AG08396 (cell line): ENCODE measurements at regions not wholly inside any gene's neighbourhood (a gene's known extent, or its start where the extent isn't known, plus 50 kb on each side); places are given as distances from the start of the nearest gene placed in this dataset.
"Not testable (repeated sequence)": the region's sequence is repeated elsewhere in the genome, so short reads cannot be mapped to it uniquely, and the experiment has no call there.

Experiments
- DNase-seq: peaks from one replicate; pipeline ENCODE4 v3.0.0; 2012; ENCODE audit warnings: low spot score, mixed read lengths

DNA sequence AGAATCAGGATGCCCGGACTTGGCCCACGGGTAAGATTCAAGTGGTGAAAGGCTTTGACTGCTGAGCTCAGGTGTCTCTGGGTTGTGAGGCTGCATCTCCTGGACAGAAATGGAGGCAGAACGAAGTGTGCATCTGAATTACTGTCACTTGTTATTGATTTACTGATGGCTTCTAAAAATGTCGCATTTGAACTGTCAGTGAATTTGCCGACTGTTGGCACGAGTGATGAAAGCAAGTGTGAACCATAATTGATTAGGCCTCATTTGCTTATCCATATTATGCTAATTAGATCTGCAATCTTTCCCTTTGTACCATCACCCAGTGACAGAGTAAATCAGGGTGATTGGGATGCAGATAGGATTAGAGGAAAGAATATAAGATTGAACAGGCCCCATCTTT is 252.4 kb downstream of the NUF2 start:
- DNase-seq, result no peak

DNA sequence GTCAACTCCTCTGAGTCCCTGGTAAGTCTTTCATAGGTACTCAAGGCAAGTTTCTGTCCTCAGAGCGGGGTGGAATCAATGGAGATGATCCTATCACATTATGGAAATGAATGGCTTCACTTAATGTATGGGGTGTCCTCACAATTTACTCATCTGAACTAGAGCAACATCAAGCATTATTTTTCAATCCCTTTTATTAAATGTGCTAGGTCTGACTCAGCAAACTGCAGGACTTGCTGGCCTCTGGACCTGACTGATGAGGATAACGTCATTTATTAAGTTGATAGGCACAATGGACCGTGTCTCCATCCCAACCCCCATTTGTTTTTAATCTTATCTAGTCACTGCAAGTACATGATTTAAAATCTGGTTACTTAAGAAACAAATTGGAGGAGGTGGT is 259.2 kb downstream of the NUF2 start:
- no peak for DNase-seq

DNA sequence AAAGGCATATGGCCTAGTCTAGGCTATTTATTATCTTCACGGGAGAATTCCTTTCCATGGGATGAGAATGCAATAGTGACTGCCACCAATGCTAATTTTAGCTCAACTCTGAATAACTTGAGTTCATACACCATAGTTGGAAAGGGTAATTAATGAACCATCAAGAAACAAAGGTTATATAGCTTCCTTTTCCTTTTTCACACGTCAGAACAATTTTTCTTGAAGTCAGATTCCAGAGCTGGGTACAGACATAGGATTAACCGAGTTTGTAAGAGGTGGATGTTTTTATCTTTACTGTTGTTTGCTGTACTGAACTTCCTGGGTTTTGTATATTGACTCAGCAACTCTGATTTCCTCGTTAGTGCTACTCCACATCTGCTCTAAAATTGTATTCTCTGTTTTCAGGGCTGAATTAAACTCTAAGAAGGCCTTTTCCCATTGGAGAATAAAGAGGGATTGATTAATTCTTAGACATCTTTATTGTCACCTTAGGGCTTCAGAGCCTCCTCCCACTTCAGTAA is 262.0 kb downstream of the NUF2 start:
- DNase-seq, result no peak

DNA sequence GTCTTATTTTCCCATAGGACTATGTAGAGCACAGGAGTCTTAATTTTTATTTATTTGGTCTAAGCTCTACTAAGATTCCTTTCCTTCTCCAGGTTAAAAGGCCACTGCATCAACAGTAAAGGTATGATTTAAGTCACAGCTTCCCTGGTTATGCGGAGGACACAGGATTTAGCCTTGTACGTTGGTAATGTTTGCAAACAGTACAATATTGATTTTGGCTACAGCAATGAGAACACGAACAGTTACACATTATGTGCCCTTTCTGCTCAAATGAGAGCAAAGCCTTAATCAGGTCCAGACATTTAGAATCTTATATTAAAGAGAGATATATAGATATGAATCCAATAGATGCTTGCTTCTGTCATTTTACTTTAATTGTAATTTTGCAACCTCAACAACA is 264.0 kb downstream of the NUF2 start:
- DNase-seq, result no peak

DNA sequence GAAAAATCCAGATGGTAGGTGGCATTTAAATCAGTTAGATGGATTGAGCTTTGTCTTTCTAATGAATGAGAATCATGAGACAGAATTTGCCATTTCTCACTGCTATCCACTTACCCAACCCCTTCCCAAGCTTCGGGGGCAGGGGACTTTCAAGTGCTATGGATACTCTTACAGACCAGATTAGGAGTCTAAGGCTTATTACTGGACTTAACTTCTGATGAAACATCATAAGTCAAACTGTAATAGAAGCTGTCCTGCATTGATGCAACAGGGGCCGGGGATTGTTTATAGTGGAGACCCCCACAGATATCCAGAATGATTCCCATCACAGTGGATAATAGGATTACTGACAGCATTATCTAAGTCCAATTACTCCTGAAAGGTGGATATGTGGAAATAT is 267.0 kb downstream of the NUF2 start:
- no peak for DNase-seq

DNA sequence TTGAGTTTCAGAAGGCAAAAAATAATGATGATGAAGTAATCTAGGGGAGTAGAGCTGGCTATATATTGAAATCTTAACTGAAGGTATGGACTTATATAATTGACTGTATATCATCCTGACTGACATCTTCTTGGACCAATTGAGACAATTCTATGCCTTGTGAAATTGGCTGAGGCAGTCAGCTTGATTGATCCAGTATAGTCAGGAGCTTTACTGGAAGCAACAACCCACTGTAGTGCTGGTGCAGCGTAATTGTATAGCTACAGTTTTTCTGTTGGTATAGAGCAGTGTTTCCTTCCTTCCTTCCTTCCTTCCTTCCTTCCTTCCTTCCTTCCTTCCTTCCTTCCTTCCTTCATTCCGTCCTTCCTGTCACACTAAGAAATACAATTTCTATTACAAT is 268.0 kb downstream of the NUF2 start:
- DNase-seq, result no peak

DNA sequence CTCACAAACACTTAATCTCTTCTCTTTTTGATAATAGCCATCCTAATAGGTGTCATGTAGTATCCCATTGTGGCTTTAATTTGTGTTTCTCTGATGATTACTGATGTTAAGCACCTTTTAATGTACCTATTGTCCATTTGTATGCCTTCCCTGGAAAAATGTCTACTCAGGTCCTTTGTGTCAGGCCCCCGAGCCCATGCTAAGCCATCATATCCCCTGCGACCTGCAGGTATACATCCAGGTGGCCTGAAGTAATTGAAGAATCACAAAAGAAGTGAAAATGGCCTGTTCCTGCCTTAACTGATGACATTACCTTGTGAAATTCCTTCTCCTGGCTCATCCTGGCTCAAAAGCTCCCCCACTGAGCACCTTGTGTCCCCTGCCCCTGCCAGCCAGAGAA is 269.4 kb downstream of the NUF2 start:
- not testable (repeated sequence) for DNase-seq

DNA sequence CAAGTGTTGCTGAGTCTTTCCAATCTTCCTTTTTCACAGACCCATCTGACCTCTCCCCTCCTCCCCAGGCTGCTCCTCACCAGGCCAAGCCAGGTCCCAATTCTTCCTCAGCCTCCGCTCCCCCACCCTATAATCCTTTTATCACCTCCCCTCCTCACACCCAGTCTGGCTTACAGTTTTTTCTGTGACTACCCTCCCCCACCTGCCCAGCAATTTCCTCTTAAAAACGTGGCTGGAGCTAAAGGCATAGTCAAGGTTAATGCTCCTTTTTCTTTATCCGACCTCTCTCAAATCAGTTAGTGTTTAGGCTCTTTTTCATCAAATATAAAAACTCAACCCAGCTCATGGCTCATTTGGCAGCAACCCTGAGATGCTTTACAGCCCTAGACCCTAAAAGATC is 270.9 kb downstream of the NUF2 start:
- DNase-seq, result not testable (repeated sequence)

DNA sequence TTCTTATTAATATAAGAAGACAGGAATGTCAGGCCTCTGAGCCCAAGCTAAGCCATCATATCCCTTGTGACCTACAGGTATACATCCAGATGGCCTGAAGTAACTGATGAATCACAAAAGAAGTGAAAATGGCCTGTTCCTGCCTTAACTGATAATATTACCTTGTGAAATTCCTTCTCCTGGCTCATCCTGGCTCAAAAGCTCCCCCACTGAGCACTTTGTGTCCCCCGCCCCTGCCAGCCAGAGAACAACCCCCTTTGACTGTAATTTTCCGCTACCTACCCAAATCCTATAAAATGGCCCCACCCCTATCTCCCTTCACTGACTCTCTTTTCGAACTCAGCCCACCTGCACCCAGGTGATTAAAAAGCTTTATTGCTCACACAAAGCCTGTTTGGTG is 274.4 kb downstream of the NUF2 start:
- not testable (repeated sequence) for DNase-seq

DNA sequence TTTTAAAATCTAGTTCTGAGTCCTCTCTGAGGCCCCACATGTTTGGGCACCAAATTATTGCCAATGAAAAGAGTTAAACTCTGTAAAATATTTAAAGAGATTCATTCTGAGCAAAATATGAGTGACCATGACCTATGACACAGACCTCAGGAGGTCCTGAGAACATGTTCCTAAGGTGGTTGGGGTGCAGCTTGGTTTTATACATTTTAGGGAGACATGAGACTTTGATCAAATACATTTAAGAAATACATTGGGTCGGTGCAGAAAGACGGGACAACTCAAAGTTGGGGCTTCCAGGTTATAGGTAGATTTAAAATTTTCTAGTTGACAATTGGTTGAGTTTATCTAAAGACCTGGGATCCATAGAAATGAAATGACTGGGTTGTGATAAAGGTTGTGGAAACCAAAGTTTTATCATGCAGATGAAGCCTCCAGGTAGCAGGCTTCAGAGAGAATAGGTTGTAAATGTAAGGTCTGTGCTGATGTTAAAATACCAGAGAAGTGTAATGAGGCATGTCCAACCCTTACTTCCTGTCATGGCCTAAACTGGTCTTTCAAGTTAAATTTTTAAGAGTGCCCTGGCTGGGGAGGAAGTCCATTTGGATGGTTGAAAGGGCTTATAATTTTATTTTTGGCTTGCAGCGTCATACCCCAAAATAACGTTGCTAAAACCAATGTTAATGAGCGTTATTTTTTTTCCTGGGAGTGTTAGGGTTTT is 274.9 kb downstream of the NUF2 start:
- no peak for DNase-seq

DNA sequence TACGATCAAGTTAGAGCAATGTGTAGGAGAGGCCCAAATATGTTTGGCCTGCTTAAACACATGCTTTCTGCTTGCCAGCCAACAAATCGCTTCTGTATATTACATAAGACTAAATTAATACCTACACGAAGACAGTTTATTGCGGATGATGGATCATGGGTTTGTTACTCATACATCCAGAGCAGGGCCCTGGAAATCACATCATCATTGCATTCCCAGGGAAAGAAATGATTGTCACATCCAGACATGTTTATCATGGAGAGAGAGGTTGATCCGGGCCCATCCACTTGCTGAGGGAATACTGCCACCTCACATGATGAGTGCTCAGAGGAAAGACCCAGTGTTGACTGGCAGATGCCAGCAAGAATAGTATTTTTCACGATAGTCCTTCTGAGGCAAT is 282.6 kb downstream of the NUF2 start:
- DNase-seq, result no peak

DNA sequence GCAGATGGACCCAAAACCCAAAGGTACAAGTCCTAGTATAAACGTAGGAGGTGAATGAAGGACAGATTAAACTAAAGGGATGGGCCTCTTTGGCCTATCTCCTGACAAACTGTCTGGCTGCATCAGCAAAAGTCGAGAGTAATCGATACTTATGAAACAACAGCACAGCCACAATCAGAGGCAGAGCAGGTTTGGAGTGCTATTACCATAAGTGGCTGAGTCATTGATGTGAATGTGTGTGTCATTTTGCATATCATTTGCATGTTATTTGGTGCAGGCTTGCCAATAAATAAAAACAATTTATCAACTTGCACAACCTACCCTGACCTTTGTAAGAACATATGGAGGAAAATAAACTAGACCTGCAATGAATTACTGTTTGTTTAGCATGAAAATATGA is 283.1 kb downstream of the NUF2 start:
- no peak for DNase-seq

DNA sequence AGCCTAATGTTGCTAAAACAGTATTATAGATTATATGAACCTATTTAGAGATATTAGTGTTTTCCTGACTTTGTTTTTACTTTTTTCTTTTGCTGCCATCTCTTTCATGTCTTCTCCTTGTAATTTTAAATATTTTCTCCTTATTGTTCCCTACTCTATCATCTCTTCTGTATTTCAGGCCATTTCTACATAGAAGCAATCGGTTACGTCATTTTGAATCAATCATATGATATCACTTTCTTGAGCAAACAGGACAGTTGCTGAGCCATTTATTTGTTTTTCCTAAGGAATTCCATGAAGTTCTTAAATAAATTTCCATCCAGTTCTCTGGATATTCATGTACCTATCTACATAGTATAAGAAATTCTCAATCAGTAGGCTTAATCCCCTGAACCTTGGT is 287.2 kb downstream of the NUF2 start:
- no peak for DNase-seq

DNA sequence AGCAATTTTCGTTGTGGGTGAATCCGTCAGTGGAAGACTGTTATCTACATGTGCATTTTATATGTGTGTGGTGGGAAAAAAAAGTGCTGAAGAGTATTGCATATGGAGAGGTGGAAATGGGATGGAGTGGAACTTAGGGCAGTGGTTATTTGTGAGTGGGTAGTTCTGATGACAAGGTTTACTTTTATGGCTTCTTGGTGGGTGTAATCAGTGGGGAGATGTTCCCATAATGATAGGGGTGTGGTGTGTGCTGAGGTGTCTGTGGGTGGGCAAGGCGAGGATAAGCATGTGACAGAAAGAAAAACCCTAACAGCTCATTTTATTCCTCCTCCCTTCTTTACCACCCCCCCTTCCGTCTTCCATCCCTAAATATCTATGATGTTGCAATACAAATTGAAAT is 288.1 kb downstream of the NUF2 start:
- no peak for DNase-seq

DNA sequence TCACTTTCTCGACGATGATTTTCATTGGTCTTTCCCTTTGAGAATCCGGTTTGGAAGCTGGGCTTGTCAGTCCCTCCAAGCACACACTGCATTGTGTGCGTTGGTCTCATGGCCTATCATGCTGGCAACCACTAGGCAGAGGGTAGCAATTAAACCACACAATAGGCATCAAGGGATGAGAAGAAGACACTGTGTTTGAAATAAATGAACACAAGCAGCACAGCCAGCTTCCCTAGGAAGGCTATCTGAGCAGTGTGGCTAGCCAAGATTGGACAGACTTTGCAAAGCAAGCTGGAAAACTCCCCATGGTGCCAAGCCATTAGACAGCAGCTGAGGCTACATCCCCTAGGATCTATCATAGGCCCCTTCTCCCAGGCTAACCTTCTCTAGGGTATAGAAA is 288.7 kb downstream of the NUF2 start:
- no peak for DNase-seq

DNA sequence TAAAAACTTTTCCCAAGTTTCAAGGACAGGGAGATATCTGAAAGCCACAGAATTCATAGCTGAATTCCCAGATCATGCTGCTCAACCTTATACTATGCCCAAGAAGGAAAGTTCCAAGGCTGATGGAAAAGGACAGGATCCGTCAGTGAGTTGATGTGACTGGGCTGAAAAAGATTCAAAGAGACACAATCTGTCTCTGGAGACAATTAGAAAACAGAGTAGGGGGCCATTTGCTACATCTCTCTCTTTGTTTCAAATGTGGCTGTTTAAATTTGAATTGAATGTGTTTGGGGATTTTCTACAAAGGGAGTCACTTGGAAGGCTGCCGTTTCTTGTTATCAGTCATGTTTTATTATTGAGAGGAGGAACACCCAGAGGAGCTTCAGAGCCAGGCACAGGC is 292.6 kb downstream of the NUF2 start:
- DNase-seq, result no peak

DNA sequence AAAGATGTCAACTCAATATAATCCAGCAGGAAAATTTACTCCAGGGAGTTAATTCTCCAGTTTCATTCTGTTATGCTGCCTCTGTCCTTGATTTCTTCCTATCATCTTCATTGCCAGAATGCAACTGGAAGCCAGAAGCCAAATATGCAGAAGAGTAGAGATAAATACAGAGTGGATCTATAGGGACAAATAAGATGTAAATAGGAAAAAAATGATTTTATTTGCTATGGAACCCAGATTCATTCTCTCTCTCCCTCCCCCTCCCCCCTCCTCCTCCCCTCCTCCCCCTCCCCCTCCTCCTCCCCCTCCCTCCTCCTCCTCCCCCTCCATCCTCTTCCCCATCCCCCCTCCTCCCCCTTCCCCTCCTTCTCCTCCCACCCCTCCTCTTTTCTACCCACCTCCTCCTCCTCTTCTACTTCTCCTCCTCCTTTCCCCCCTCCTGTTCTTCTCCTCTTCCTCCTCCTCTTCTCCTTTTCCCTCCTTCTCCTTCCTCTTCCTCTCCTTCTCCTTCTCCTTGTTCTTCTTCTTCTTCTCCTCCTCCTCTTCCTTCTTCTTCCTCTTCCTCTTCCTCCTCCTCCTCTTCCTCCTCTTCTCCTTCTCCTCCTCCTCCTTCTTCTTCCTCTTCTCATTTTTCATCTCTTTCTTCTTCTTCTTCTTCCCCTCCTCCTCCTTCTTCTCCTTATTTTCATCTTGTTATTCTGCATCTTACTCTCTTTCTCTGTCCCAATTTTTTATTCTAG is 306.4 kb downstream of the NUF2 start:
- DNase-seq, result no peak

DNA sequence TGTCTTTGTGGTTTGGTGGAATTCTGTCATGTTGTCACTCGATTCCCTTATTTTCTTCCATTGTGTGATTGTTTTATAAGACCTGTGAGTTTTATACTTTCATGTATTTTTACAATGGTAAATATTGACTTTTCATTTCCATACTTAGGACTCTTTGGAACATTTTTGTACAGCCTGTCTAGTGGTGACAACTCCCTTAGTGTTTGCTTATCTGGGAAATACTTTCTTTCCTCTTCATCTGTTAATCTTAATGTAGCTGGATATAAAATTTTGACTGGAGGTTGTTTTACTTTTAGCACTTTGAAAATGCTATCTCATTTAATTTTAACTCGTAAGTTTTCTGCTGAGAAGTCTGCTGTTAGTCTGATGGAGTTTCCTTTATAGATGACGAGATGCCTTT is 310.5 kb downstream of the NUF2 start:
- no peak for DNase-seq

DNA sequence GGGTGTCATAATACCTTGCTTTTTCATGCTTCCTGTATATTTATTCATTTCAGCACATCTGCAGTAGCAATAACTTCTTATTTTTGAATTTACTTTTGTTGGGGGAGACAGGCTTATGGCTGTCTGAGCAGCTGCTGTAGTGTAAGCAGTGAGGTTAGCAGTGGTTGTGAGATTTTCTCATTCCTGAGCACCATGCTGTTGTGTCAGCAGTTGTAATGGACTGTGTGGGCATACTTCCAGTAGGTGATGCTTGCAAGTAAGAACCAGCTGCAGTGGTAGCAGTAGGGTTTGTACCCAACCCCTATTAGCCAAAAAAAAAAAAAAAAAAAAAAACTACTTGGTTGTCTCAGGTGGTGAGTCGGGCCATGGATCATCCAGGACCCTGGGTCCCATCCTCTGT is 311.6 kb downstream of the NUF2 start:
- no peak for DNase-seq

DNA sequence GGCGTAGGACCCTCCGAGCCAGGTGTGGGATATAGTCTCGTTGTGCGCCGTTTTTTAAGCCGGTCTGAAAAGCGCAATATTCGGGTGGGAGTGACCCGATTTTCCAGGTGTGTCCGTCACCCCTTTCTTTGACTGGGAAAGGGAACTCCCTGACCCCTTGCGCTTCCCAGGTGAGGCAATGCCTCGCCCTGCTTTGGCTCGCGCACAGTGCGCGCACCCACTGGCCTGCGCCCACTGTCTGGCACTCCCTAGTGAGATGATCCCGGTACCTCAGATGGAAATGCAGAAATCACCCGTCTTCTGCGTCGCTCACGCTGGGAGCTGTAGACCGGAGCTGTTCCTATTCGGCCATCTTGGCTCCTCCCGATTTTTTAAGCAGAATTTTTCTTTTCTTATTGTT is 323.9 kb downstream of the NUF2 start:
- not testable (repeated sequence) for DNase-seq

DNA sequence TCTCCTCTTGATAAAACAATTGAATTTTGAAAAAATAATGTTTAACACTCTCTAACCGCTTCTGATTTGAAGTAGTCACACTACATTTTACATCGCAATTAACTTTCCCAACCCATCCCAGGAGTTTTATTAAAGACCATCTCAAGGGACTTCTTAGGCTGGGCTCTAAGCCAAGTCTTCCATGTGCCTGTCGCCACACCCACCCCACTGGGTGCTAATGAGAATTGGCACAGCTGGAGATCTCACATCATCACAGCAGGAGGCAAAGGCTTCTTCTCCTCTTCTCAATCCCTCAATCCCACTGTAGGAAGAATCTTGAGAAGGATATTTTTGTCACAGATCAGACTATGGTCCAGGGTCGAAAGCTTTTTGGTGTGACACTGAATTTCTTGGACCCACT is 328.9 kb downstream of the NUF2 start:
- no peak for DNase-seq

DNA sequence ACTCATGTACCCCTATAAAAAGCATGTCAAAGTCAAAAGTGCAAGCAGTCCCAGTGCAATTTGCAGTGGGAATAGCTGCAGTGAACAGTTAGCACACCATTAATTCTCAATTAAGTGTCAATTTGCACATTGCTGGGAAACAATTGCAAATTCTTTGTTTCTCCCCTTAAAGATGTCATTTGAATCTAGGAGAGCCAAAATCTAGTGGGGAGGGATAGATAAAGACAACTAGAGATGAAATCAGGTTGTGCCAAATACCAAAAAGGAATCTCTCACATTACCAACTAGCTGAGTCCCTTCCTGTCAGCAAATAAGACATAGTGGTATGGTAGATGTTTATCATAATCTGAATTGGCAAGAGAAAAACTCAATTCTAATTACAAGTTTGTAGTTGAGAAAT is 330.7 kb downstream of the NUF2 start:
- no peak for DNase-seq

DNA sequence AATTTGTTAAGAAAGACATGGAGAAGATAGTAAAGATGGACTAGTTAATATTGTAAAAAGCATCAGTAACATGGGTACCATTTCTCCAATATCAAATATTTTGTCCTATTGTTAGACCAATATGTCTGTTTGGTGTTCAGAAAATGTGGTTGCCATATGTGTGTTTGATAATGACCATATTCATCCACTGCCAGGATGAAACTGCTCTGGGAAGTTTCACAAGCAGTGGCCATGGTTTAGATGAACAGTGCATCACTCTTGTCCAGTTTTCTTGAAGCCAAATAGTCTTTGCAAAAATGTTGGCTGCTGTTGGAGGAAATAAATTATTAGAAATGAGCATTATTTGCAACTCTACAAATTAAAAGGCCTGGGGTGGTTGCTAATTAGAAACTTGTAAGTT is 333.8 kb downstream of the NUF2 start:
- no peak for DNase-seq
